CD14-positive monocyte (primary cell): ENCODE measurements at regions not wholly inside any gene's neighbourhood (a gene's known extent, or its start where the extent isn't known, plus 50 kb on each side); places are given as distances from the start of the nearest gene placed in this dataset.

ENCODE experiments used
- DNase-seq, 3 donors: peaks; one replicate each; pipeline ENCODE4 v3.0.0-alpha.2; 2011 to 2022
- H2AFZ ChIP-seq: 2 replicates; pipeline ENCODE4 v1.6.0; 2012; ENCODE audit warnings: mild to moderate bottlenecking, low read depth, low read length, inconsistent platforms; ENCODE audit not compliant: insufficient read depth, poor library complexity, severe bottlenecking
- H3K27ac ChIP-seq, 2 donors: 1 replicate in 1 of 2; 2 replicates in 1 of 2; pipeline ENCODE4 v1.5.1; 2012 to 2013; ENCODE audit warnings: low read length in 2 of 2, control low read depth in 1 of 2, inconsistent platforms in 1 of 2, low read depth in 1 of 2, mild to moderate bottlenecking in 1 of 2
- H3K27me3 ChIP-seq, 2 donors: one replicate each; pipeline versions ENCODE4 v1.6.0 to v1.6.1; 2011 to 2013; ENCODE audit warnings: low read length in 2 of 2; ENCODE audit not compliant: control insufficient read depth in 2 of 2, insufficient read depth in 2 of 2
- H3K36me3 ChIP-seq, 2 donors: replicated peaks in 1 of 2; 1 replicate in 1 of 2; 2 replicates in 1 of 2; pipeline versions ENCODE4 v1.5.1 to v1.6.1; 2012 to 2013; ENCODE audit warnings: low read length in 2 of 2, control low read depth in 1 of 2, inconsistent platforms in 1 of 2, mild to moderate bottlenecking in 1 of 2; ENCODE audit not compliant: insufficient read depth in 2 of 2, control insufficient read depth in 1 of 2
- H3K4me1 ChIP-seq, 2 donors: 1 replicate in 1 of 2; 2 replicates in 1 of 2; pipeline versions ENCODE4 v1.5.1 to v1.6.1; 2012 to 2013; ENCODE audit warnings: low read length in 2 of 2, control low read depth in 1 of 2, inconsistent platforms in 1 of 2, mild to moderate bottlenecking in 1 of 2, moderate library complexity in 1 of 2; ENCODE audit not compliant: insufficient read depth in 2 of 2, control insufficient read depth in 1 of 2
- H3K4me2 ChIP-seq: replicated peaks from 2 replicates; pipeline ENCODE3; 2012; ENCODE audit warnings: low read length, moderate library complexity, mild to moderate bottlenecking; ENCODE audit not compliant: poor library complexity, severe bottlenecking; ENCODE audit errors: extremely low read depth
- H3K4me3 ChIP-seq, 3 experiments: fragments of 200-600 bp in 1 of 3; sonication (generic) in 1 of 3; replicated peaks in 1 of 3; 1 replicate in 2 of 3; 2 replicates in 1 of 3; pipeline ENCODE4 v1.5.1; 2011 to 2013; ENCODE audit warnings: low read length in 3 of 3, mild to moderate bottlenecking in 3 of 3, control low read depth in 2 of 3, low read depth in 2 of 3, inconsistent platforms in 1 of 3, moderate library complexity in 1 of 3
- H3K79me2 ChIP-seq: 2 replicates; pipeline ENCODE4 v1.6.0; 2012; ENCODE audit warnings: mild to moderate bottlenecking, control low read depth, inconsistent platforms, low read length, moderate library complexity; ENCODE audit not compliant: insufficient read depth
- H3K9ac ChIP-seq: 2 replicates; pipeline ENCODE4 v1.6.0; 2017; ENCODE audit warnings: low read length, mild to moderate bottlenecking; ENCODE audit not compliant: insufficient read depth, poor library complexity, severe bottlenecking
- H3K9me3 ChIP-seq, 2 donors: replicated peaks in 1 of 2; 1 replicate in 1 of 2; 2 replicates in 1 of 2; pipeline versions ENCODE4 v1.5.1 to v1.6.1; 2012 to 2013; ENCODE audit warnings: low read length in 2 of 2, control low read depth in 1 of 2; ENCODE audit not compliant: control insufficient read depth in 1 of 2, insufficient read depth in 1 of 2
- H4K20me1 ChIP-seq: 2 replicates; pipeline ENCODE4 v1.6.0; 2012; ENCODE audit warnings: mild to moderate bottlenecking, low read length, control low read depth, moderate library complexity; ENCODE audit not compliant: insufficient read depth
- H3K27ac Mint-ChIP-seq, 7 donors: one replicate each; pipeline ENCODE4 v1.8.0; 2020; ENCODE audit warnings: mild to moderate bottlenecking in 7 of 7, mixed read lengths in 7 of 7, moderate library complexity in 6 of 7, inconsistent platforms in 2 of 7
- H3K27me3 Mint-ChIP-seq, 3 donors: one replicate each; pipeline ENCODE4 v1.8.0; 2021 to 2022; ENCODE audit warnings: low read depth in 3 of 3, mild to moderate bottlenecking in 3 of 3, mixed read lengths in 3 of 3, moderate library complexity in 3 of 3, inconsistent platforms in 1 of 3
- H3K36me3 Mint-ChIP-seq, 2 donors: one replicate each; pipeline ENCODE4 v1.8.0; 2020; ENCODE audit warnings: mixed read lengths in 2 of 2, inconsistent platforms in 1 of 2, mild to moderate bottlenecking in 1 of 2
- H3K4me1 Mint-ChIP-seq: one replicate; pipeline ENCODE4 v1.8.0; 2020; ENCODE audit warnings: mild to moderate bottlenecking, mixed read lengths
- H3K4me3 Mint-ChIP-seq, 2 donors: one replicate each; pipeline ENCODE4 v1.8.0; 2020; ENCODE audit warnings: mild to moderate bottlenecking in 2 of 2, mixed read lengths in 2 of 2, moderate library complexity in 1 of 2
- H3K9me3 Mint-ChIP-seq, 7 donors: one replicate each; pipeline ENCODE4 v1.8.0; 2020 to 2022; ENCODE audit warnings: mixed read lengths in 7 of 7, mild to moderate bottlenecking in 6 of 7, moderate library complexity in 6 of 7, inconsistent platforms in 2 of 7
- CTCF ChIP-seq: fragments of 200-600 bp; IDR thresholded peaks from one replicate; pipeline ENCODE4 v1.8.0; 2022; ENCODE audit warnings: antibody characterized with exemption, mild to moderate bottlenecking
- WGBS: methylation state at CpG from one replicate; pipeline ENCODE4 v1.1.5; 2013; ENCODE audit warnings: missing lambda C conversion rate; ENCODE audit not compliant: insufficient coverage; 5-methylcytosine and 5-hydroxymethylcytosine counted together
- intact Hi-C, 2 donors: fragments of 100-400 bp; cut with micrococcal nuclease; formaldehyde crosslinking; loops; one replicate each; pipeline versions ENCODE4 v1.15.0 to v1.15.1; 2023

GRCh38 chr13:64099994-64100393 lies 2684.3 kb upstream of the PCDH20 start:
- no peak overlapping the region for H3K27ac ChIP-seq
- no peak overlapping the region for H3K4me3 Mint-ChIP-seq
- H3K4me1 Mint-ChIP-seq, result no peaks in the 10 kb centered on the region
- no peak overlapping the region for H3K4me3 ChIP-seq
- no peaks in the 10 kb centered on the region for H3K4me1 ChIP-seq
- H3K79me2 ChIP-seq, result no peaks in the 10 kb centered on the region
- no peaks in the 10 kb centered on the region for H3K36me3 Mint-ChIP-seq
- intact Hi-C loops, result no loop called here
- H3K4me2 ChIP-seq, result no peak overlapping the region
- no peak overlapping the region for H3K27ac Mint-ChIP-seq
- peaks cover 0 to 6% (median 3%) of the 10 kb centered on the region in 7 donors for H3K9me3 Mint-ChIP-seq
- H3K36me3 ChIP-seq, result no peaks in the 10 kb centered on the region
- H3K9me3 ChIP-seq, result no peaks in the 10 kb centered on the region
- TF ChIP-seq CTCF, result no peak
- no peak overlapping the region for H3K9ac ChIP-seq
- H3K27me3 ChIP-seq, result no peaks in the 10 kb centered on the region
- no peak overlapping the region for H2AFZ ChIP-seq
- no peak for DNase-seq
- H4K20me1 ChIP-seq, result no peaks in the 10 kb centered on the region
- no CpG with 5 or more reads among the region's 2 CpGs for WGBS
- H3K27me3 Mint-ChIP-seq, result peaks cover 0 to 2% (median 0%) of the 10 kb centered on the region in 3 donors

GRCh38 chr13:64090311-64090710 lies 2674.7 kb upstream of the PCDH20 start:
- Histone ChIP-seq H3K27me3 (no peaks in the 10 kb centered on the region), H3K4me3 (no peak overlapping the region), H3K4me1 (no peaks in the 10 kb centered on the region), H2AFZ (no peak overlapping the region), H3K4me2 (no peak overlapping the region), H3K9me3 (no peaks in the 10 kb centered on the region), H3K36me3 (no peaks in the 10 kb centered on the region), H4K20me1 (no peaks in the 10 kb centered on the region), H3K9ac (no peak overlapping the region), H3K27ac (no peak overlapping the region), H3K79me2 (no peaks in the 10 kb centered on the region)
- Mint-ChIP-seq H3K27me3 (peaks cover 0 to 1% (median 0%) of the 10 kb centered on the region in 3 donors), H3K9me3 (peaks cover 0 to 11% (median 2%) of the 10 kb centered on the region in 7 donors), H3K36me3 (no peaks in the 10 kb centered on the region), H3K4me3 (no peak overlapping the region), H3K27ac (no peak overlapping the region), H3K4me1 (no peaks in the 10 kb centered on the region)
- TF ChIP-seq CTCF, result no peak
- intact Hi-C loops, result no loop called here
- no peak for DNase-seq
- WGBS, result no CpG with 5 or more reads among the region's 3 CpGs
